Endodermal cell (in vitro differentiated cells): ENCODE measurements at regions not wholly inside any gene's neighbourhood (a gene's known extent, or its start where the extent isn't known, plus 50 kb on each side); places are given as distances from the start of the nearest gene placed in this dataset.

Source experiments
- DNase-seq: peaks from one replicate; pipeline ENCODE4 v3.0.0-alpha.2; 2017
- H3K27ac ChIP-seq: 2 replicates; pipeline ENCODE4 v1.5.1; 2013; ENCODE audit warnings: mild to moderate bottlenecking, low read depth, low read length, moderate library complexity
- H3K27me3 ChIP-seq: 2 replicates; pipeline ENCODE4 v1.6.1; 2013; ENCODE audit warnings: mild to moderate bottlenecking, low read length, moderate library complexity; ENCODE audit not compliant: insufficient read depth, control insufficient read depth, poor library complexity, severe bottlenecking
- H3K36me3 ChIP-seq: 2 replicates; pipeline ENCODE4 v1.7.0; 2013; ENCODE audit warnings: mild to moderate bottlenecking, low read length, moderate library complexity; ENCODE audit not compliant: control insufficient read depth, insufficient read depth
- H3K4me1 ChIP-seq: one replicate; pipeline ENCODE4 v1.7.0; 2013; ENCODE audit warnings: low read length; ENCODE audit not compliant: control insufficient read depth, insufficient read depth
- H3K4me3 ChIP-seq: 2 replicates; pipeline ENCODE4 v1.5.1; 2013; ENCODE audit warnings: mild to moderate bottlenecking, low read length, moderate library complexity
- H3K9ac ChIP-seq: 2 replicates; pipeline ENCODE4 v1.6.1; 2013; ENCODE audit warnings: mild to moderate bottlenecking, low read length, moderate library complexity; ENCODE audit not compliant: poor library complexity, severe bottlenecking; ENCODE audit errors: extremely low read depth
- H3K9me3 ChIP-seq: 2 replicates; pipeline ENCODE4 v1.6.1; 2013; ENCODE audit warnings: mild to moderate bottlenecking, low read length, moderate library complexity; ENCODE audit not compliant: control insufficient read depth
- H3K27ac Mint-ChIP-seq: 2 replicates; pipeline ENCODE4 v1.8.0; 2020; ENCODE audit warnings: mixed read lengths
- H3K27me3 Mint-ChIP-seq: 2 replicates; pipeline ENCODE4 v1.8.0; 2021; ENCODE audit warnings: mild to moderate bottlenecking, mixed read lengths; ENCODE audit not compliant: insufficient read depth
- H3K36me3 Mint-ChIP-seq: 2 replicates; pipeline ENCODE4 v1.8.0; 2020; ENCODE audit warnings: low read depth, mixed read lengths
- H3K4me1 Mint-ChIP-seq: 2 replicates; pipeline ENCODE4 v1.8.0; 2020; ENCODE audit warnings: mixed read lengths
- H3K4me3 Mint-ChIP-seq: 2 replicates; pipeline ENCODE4 v1.8.0; 2020; ENCODE audit warnings: mild to moderate bottlenecking, moderate library complexity, mixed read lengths
- H3K9me3 Mint-ChIP-seq: 2 replicates; pipeline ENCODE4 v1.8.0; 2020; ENCODE audit warnings: mild to moderate bottlenecking, mixed read lengths
- WGBS, 2 experiments: methylation state at CpG; one replicate each; pipeline versions ENCODE4 v1.1.5 to v1.1.7; 2013; ENCODE audit warnings: missing lambda C conversion rate in 2 of 2, mixed read lengths in 1 of 2; ENCODE audit not compliant: insufficient coverage in 1 of 2, insufficient read length in 1 of 2; 5-methylcytosine and 5-hydroxymethylcytosine counted together
- TF ChIP-seq, protein P1 (sequence below): fragments of 200-600 bp; sonication (generic); conservative IDR thresholded peaks from 2 replicates; pipeline ENCODE4 v1.5.0; 2021; ENCODE audit warnings: antibody characterized with exemption, mild to moderate bottlenecking

DNA sequence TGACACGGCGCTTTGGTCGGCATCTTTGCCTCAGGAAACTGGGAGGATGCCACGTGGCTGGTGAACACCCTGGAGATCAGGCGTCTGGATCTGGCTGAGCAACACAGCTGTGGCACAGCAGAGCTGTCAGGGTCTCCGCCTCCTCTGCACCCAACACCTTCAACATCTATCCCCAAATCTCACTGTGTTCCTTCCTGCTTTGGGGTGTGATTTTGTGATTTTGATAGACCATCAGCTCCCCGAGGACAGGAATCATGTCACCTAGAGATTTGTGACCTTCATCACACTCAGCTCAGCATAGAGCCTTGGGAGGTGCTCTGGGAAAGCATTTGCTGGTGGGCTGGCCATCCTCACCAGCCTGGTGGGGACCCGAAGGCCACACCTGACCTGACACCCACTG, 203.7 kb upstream of the FOXQ1 start:
- Mint-ChIP-seq H3K27ac (no peak overlapping the region), H3K4me1 (peaks cover 17% of the 10 kb centered on the region), H3K4me3 (no peak overlapping the region), H3K36me3 (no peaks in the 10 kb centered on the region), H3K27me3 (peaks cover 48% of the 10 kb centered on the region), H3K9me3 (peaks cover 12% of the 10 kb centered on the region)
- Histone ChIP-seq H3K4me1 (peaks cover 5% of the 10 kb centered on the region), H3K4me3 (no peak overlapping the region), H3K27ac (no peak overlapping the region), H3K9me3 (peaks cover 12% of the 10 kb centered on the region), H3K27me3 (no peaks in the 10 kb centered on the region), H3K9ac (no peak overlapping the region), H3K36me3 (no peaks in the 10 kb centered on the region)
- no peak for DNase-seq
- TF ChIP-seq, protein P1, sequence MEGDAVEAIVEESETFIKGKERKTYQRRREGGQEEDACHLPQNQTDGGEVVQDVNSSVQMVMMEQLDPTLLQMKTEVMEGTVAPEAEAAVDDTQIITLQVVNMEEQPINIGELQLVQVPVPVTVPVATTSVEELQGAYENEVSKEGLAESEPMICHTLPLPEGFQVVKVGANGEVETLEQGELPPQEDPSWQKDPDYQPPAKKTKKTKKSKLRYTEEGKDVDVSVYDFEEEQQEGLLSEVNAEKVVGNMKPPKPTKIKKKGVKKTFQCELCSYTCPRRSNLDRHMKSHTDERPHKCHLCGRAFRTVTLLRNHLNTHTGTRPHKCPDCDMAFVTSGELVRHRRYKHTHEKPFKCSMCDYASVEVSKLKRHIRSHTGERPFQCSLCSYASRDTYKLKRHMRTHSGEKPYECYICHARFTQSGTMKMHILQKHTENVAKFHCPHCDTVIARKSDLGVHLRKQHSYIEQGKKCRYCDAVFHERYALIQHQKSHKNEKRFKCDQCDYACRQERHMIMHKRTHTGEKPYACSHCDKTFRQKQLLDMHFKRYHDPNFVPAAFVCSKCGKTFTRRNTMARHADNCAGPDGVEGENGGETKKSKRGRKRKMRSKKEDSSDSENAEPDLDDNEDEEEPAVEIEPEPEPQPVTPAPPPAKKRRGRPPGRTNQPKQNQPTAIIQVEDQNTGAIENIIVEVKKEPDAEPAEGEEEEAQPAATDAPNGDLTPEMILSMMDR = no peak
- 89 to 95% methylated on average over 5 to 8 of the region's 8 CpGs for WGBS, 2 experiments

DNA sequence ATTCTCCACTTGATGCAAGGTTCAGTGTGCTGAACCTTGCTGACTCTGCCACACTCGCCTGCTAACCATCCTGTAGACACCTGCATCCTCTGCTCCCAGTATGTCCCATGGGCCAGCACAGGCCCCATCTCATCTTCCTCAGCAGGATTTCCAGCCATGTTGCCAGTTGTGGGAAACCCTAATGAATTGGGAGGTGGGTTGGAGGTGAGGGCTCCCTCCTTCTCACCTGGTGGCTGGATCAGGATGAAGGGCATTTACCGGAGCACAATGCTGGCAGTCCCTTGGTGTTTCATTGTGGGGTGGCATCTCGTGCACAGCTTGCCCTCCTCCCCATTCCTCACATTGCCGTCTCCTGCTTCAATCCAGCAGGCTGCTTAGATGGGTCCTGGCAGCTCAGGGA, 204.3 kb upstream of the FOXQ1 start:
- Histone ChIP-seq H3K27ac (no peak overlapping the region), H3K27me3 (no peaks in the 10 kb centered on the region)

GRCh38 chr6:1105833-1106400, 206.0 kb upstream of the FOXQ1 start:
- WGBS, 2 experiments = 78 to 87% methylated on average over 6 to 7 of the region's 7 CpGs
- H3K4me3 Mint-ChIP-seq = no peak overlapping the region
- Histone ChIP-seq H3K4me1 (peaks cover 5% of the 10 kb centered on the region), H3K27ac (no peak overlapping the region), H3K27me3 (peaks cover 12% of the 10 kb centered on the region), H3K9ac (no peak overlapping the region), H3K9me3 (peaks cover 12% of the 10 kb centered on the region), H3K36me3 (no peaks in the 10 kb centered on the region), H3K4me3 (no peak overlapping the region)
- peaks cover 70% of the 10 kb centered on the region for H3K27me3 Mint-ChIP-seq
- no peak overlapping the region for H3K27ac Mint-ChIP-seq
- peaks cover 12% of the 10 kb centered on the region for H3K9me3 Mint-ChIP-seq
- TF ChIP-seq, protein P1 = no peak
- peaks cover 17% of the 10 kb centered on the region for H3K4me1 Mint-ChIP-seq
- no peaks in the 10 kb centered on the region for H3K36me3 Mint-ChIP-seq
- no peak for DNase-seq

More for the DNA sequence above, 204.3 kb upstream of the FOXQ1 start:
- no peaks in the 10 kb centered on the region for H3K36me3 Mint-ChIP-seq
- WGBS, 2 experiments = 93 to 100% methylated on average over 4 of the region's 4 CpGs
- H3K4me3 Mint-ChIP-seq = no peak overlapping the region
- TF ChIP-seq, protein P1 = no peak
- DNase-seq = no peak
- peaks cover 12% of the 10 kb centered on the region for H3K9me3 Mint-ChIP-seq
- Histone ChIP-seq H3K4me3 (no peak overlapping the region), H3K9me3 (peaks cover 12% of the 10 kb centered on the region), H3K4me1 (peaks cover 5% of the 10 kb centered on the region), H3K9ac (no peak overlapping the region), H3K36me3 (no peaks in the 10 kb centered on the region)
- H3K27ac Mint-ChIP-seq = no peak overlapping the region
- H3K4me1 Mint-ChIP-seq = peaks cover 17% of the 10 kb centered on the region
- peaks cover 54% of the 10 kb centered on the region for H3K27me3 Mint-ChIP-seq
